ENCODE measurements at regions not wholly inside any gene's neighbourhood (a gene's known extent, or its start where the extent isn't known, plus 50 kb on each side); places are given as distances from the start of the nearest gene placed in this dataset.

GRCh38 chr14:71658261-71658860 lies 273.9 kb upstream of the RGS6 start:
- peaks cover 21% of the 10 kb centered on the region for H3K4me1 Mint-ChIP-seq (ENCODE audit: unreplicated experiment)
- no peak overlapping the region for H3K27ac Mint-ChIP-seq
- no peaks in the 10 kb centered on the region for H3K27me3 Mint-ChIP-seq
- TF ChIP-seq CTCF (conservative IDR thresholded peaks at IDR 0.05) = no peak
- H3K36me3 Mint-ChIP-seq = peaks cover 12% of the 10 kb centered on the region
- H3K9me3 Mint-ChIP-seq = no peaks in the 10 kb centered on the region
- no peak overlapping the region for H3K4me3 Mint-ChIP-seq
- no peak for DNase-seq (ENCODE audit: extremely low spot score, unreplicated experiment)

- Mint-ChIP-seq H3K36me3 (peaks cover 12% of the 10 kb centered on the region), H3K4me1 (ENCODE audit: unreplicated experiment) (peaks cover 21% of the 10 kb centered on the region), H3K9me3 (no peaks in the 10 kb centered on the region), H3K27ac (no peak overlapping the region), H3K4me3 (no peak overlapping the region), H3K27me3 (no peaks in the 10 kb centered on the region)
- no peak for DNase-seq (ENCODE audit: extremely low spot score, unreplicated experiment)
- no peak for TF ChIP-seq CTCF (conservative IDR thresholded peaks at IDR 0.05)
Observed at GRCh38 chr14:71659159-71659558, 273.1 kb upstream of the RGS6 start.

GRCh38 chr14:71661441-71661840 lies 270.8 kb upstream of the RGS6 start:
- Mint-ChIP-seq H3K9me3 (no peaks in the 10 kb centered on the region), H3K4me1 (ENCODE audit: unreplicated experiment) (peaks cover 22% of the 10 kb centered on the region)

GRCh38 chr14:71662291-71662790 lies 269.9 kb upstream of the RGS6 start:
- no peak overlapping the region for H3K27ac Mint-ChIP-seq

More at GRCh38 chr14:71661441-71661840, 270.8 kb upstream of the RGS6 start:
- Mint-ChIP-seq H3K27me3 (no peaks in the 10 kb centered on the region), H3K27ac (no peak overlapping the region), H3K36me3 (peaks cover 12% of the 10 kb centered on the region), H3K4me3 (no peak overlapping the region)
- TF ChIP-seq CTCF (conservative IDR thresholded peaks at IDR 0.05) = no peak
- no peak for DNase-seq (ENCODE audit: extremely low spot score, unreplicated experiment)

GRCh38 chr14:71665157-71665556 lies 267.1 kb upstream of the RGS6 start:
- peaks cover 12% of the 10 kb centered on the region for H3K36me3 Mint-ChIP-seq
- no peak for DNase-seq (ENCODE audit: extremely low spot score, unreplicated experiment)
- H3K9me3 Mint-ChIP-seq = no peaks in the 10 kb centered on the region
- H3K27me3 Mint-ChIP-seq = no peaks in the 10 kb centered on the region
- no peak overlapping the region for H3K27ac Mint-ChIP-seq
- H3K4me3 Mint-ChIP-seq = no peak overlapping the region
- TF ChIP-seq CTCF (conservative IDR thresholded peaks at IDR 0.05) = no peak
- H3K4me1 Mint-ChIP-seq (ENCODE audit: unreplicated experiment) = peaks cover 12% of the 10 kb centered on the region

More at GRCh38 chr14:71662291-71662790, 269.9 kb upstream of the RGS6 start:
- Mint-ChIP-seq H3K4me3 (no peak overlapping the region), H3K36me3 (peaks cover 12% of the 10 kb centered on the region), H3K4me1 (ENCODE audit: unreplicated experiment) (peaks cover 22% of the 10 kb centered on the region), H3K27me3 (no peaks in the 10 kb centered on the region), H3K9me3 (no peaks in the 10 kb centered on the region)
- TF ChIP-seq CTCF (conservative IDR thresholded peaks at IDR 0.05) = no peak
- DNase-seq (ENCODE audit: extremely low spot score, unreplicated experiment) = no peak

All from type B pancreatic cell (in vitro differentiated cells).